H1 (cell line): ENCODE measurements at regions not wholly inside any gene's neighbourhood (a gene's known extent, or its start where the extent isn't known, plus 50 kb on each side); places are given as distances from the start of the nearest gene placed in this dataset.

Experiments
- CTCF ChIA-PET: fragments of 300-600 bp; sonication (Branson Sonifier 250); formaldehyde crosslinking; loops from one replicate; lab custom pipeline; 2021; ENCODE audit not compliant: partially characterized antibody; lab: Charles Lee
- POLR2A ChIA-PET: fragments of 300-600 bp; sonication (Branson Sonifier 250); formaldehyde crosslinking; loops from one replicate; lab custom pipeline; 2021; ENCODE audit warnings: inconsistent platforms; ENCODE audit not compliant: partially characterized antibody; lab: Charles Lee
- DNase-seq, 2 experiments: peaks; one replicate each; pipeline versions ENCODE4 v3.0.0 to v3.0.0-alpha.2; 2010 to 2022; ENCODE audit warnings: low spot score in 2 of 2, low read depth in 1 of 2, mixed read lengths in 1 of 2
- FAIRE-seq: peaks from 2 replicates; lab custom pipeline; 2011; peaks lifted over from hg19 to GRCh38; lab: Jason Lieb, UNC
- H2AFZ ChIP-seq: 2 replicates; pipeline ENCODE4 v1.8.1; 2012; ENCODE audit warnings: low read length, inconsistent platforms
- H2AK5ac ChIP-seq: 2 replicates; pipeline ENCODE4 v1.6.1; 2013; ENCODE audit warnings: low read depth, low read length
- H2BK120ac ChIP-seq: replicated peaks from 2 replicates; pipeline ENCODE3; 2013; ENCODE audit warnings: low read depth, low read length, inconsistent platforms
- H2BK12ac ChIP-seq: 2 replicates; pipeline ENCODE4 v1.6.1; 2013; ENCODE audit warnings: low read depth, low read length
- H2BK15ac ChIP-seq: 2 replicates; pipeline ENCODE4 v1.6.1; 2013; ENCODE audit warnings: low read length
- H2BK20ac ChIP-seq: 2 replicates; pipeline ENCODE4 v1.6.1; 2013; ENCODE audit warnings: low read length
- H2BK5ac ChIP-seq: 2 replicates; pipeline ENCODE4 v1.6.1; 2013; ENCODE audit warnings: low read depth, low read length
- H3K14ac ChIP-seq: 2 replicates; pipeline ENCODE4 v1.6.1; 2013; ENCODE audit warnings: inconsistent platforms; ENCODE audit not compliant: insufficient read length
- H3K18ac ChIP-seq: 2 replicates; pipeline ENCODE4 v1.6.1; 2013; ENCODE audit warnings: low read length; ENCODE audit errors: extremely low read depth
- H3K23ac ChIP-seq: 2 replicates; pipeline ENCODE4 v1.6.1; 2013; ENCODE audit warnings: inconsistent platforms; ENCODE audit not compliant: insufficient read length
- H3K23me2 ChIP-seq: 2 replicates; pipeline ENCODE4 v1.6.1; 2013; ENCODE audit warnings: low read depth, low read length
- H3K27ac ChIP-seq: 2 replicates; pipeline ENCODE4 v1.6.1; 2011; ENCODE audit warnings: low read depth, low read length, inconsistent platforms
- H3K27me3 ChIP-seq, 4 experiments: replicated peaks in 1 of 4; 1 replicate in 1 of 4; 2 replicates in 3 of 4; pipeline versions ENCODE4 v1.6.1 to v1.8.1; 2011 to 2013; ENCODE audit warnings: low read length in 3 of 4, mild to moderate bottlenecking in 3 of 4, inconsistent platforms in 2 of 4, mixed read lengths in 2 of 4, moderate library complexity in 1 of 4; ENCODE audit not compliant: control insufficient read depth in 3 of 4, insufficient read depth in 3 of 4; ENCODE audit errors: extremely low read depth in 1 of 4
- H3K36me3 ChIP-seq, 4 experiments: 2 replicates each; pipeline versions ENCODE4 v1.6.1 to v1.8.1; 2011 to 2013; ENCODE audit warnings: mild to moderate bottlenecking in 4 of 4, low read length in 3 of 4, moderate library complexity in 2 of 4, control low read depth in 1 of 4, inconsistent platforms in 1 of 4; ENCODE audit not compliant: insufficient read depth in 4 of 4, control insufficient read depth in 2 of 4
- H3K4ac ChIP-seq: replicated peaks from 2 replicates; pipeline ENCODE3; 2013; ENCODE audit warnings: low read length, low read depth, mixed read lengths, inconsistent platforms; ENCODE audit not compliant: insufficient read length
- H3K4me1 ChIP-seq, 4 experiments: replicated peaks in 1 of 4; 1 replicate in 1 of 4; 2 replicates in 3 of 4; pipeline versions ENCODE4 v1.6.1 to v1.8.1; 2011 to 2013; ENCODE audit warnings: low read length in 3 of 4, inconsistent platforms in 2 of 4, mixed read lengths in 1 of 4; ENCODE audit not compliant: insufficient read depth in 4 of 4, control insufficient read depth in 3 of 4
- H3K4me2 ChIP-seq, 2 experiments: 2 replicates each; pipeline versions ENCODE4 v1.6.1 to v1.8.1; 2011 to 2013; ENCODE audit warnings: low read depth in 2 of 2, low read length in 2 of 2, control low read depth in 1 of 2, inconsistent platforms in 1 of 2, mild to moderate bottlenecking in 1 of 2; ENCODE audit not compliant: insufficient read depth in 1 of 2
- H3K4me3 ChIP-seq, 4 experiments: fragments of 200-600, 300-600 bp in 1 of 4; sonication (generic), shearing (Covaris generic), sonication (Bioruptor Twin) in 1 of 4; 2 replicates each; pipeline versions ENCODE4 v1.5.1 to v1.8.1; 2011 to 2016; ENCODE audit warnings: low read length in 4 of 4, low read depth in 3 of 4, control low read depth in 2 of 4, inconsistent platforms in 2 of 4, mild to moderate bottlenecking in 2 of 4, mixed read lengths in 1 of 4, moderate library complexity in 1 of 4; ENCODE audit not compliant: insufficient read depth in 2 of 4; ENCODE audit errors: extremely low read depth in 1 of 4
- H3K56ac ChIP-seq: replicated peaks from 2 replicates; pipeline ENCODE3; 2013; ENCODE audit warnings: low read depth, mild to moderate bottlenecking, mixed read lengths, low read length, inconsistent platforms; ENCODE audit not compliant: insufficient read length
- H3K79me1 ChIP-seq: 2 replicates; pipeline ENCODE4 v1.6.1; 2013; ENCODE audit warnings: low read depth, low read length, control low read depth
- H3K79me2 ChIP-seq, 2 experiments: 2 replicates each; pipeline versions ENCODE4 v1.6.1 to v1.8.1; 2012 to 2013; ENCODE audit warnings: low read length in 2 of 2, mild to moderate bottlenecking in 2 of 2, inconsistent platforms in 1 of 2; ENCODE audit not compliant: insufficient read depth in 2 of 2, control insufficient read depth in 1 of 2
- H3K9ac ChIP-seq, 4 experiments: replicated peaks in 1 of 4; 1 replicate in 1 of 4; 2 replicates in 3 of 4; pipeline versions ENCODE4 v1.6.1 to v1.8.1; 2011 to 2013; ENCODE audit warnings: low read depth in 3 of 4, low read length in 3 of 4, control low read depth in 2 of 4, mild to moderate bottlenecking in 2 of 4, moderate library complexity in 2 of 4, inconsistent platforms in 1 of 4; ENCODE audit errors: extremely low read depth in 1 of 4
- H3K9me3 ChIP-seq, 2 experiments: 2 replicates each; pipeline versions ENCODE4 v1.6.1 to v1.8.1; 2012 to 2013; ENCODE audit warnings: mild to moderate bottlenecking in 2 of 2, moderate library complexity in 2 of 2, control low read depth in 1 of 2, inconsistent platforms in 1 of 2, low read depth in 1 of 2, low read length in 1 of 2, mixed read lengths in 1 of 2; ENCODE audit not compliant: insufficient read depth in 2 of 2
- H4K20me1 ChIP-seq, 2 experiments: replicated peaks in 1 of 2; 2 replicates each; pipeline versions ENCODE3 to v1.8.1; 2011 to 2013; ENCODE audit warnings: inconsistent platforms in 2 of 2, low read length in 2 of 2, mild to moderate bottlenecking in 1 of 2; ENCODE audit not compliant: insufficient read depth in 2 of 2, control insufficient read depth in 1 of 2
- H4K5ac ChIP-seq: 2 replicates; pipeline ENCODE4 v1.6.1; 2013; ENCODE audit warnings: low read length, low read depth, mixed read lengths, inconsistent platforms; ENCODE audit not compliant: insufficient read length
- H4K8ac ChIP-seq: 2 replicates; pipeline ENCODE4 v1.8.0; 2013; ENCODE audit warnings: mild to moderate bottlenecking, moderate library complexity, low read length, inconsistent platforms; ENCODE audit not compliant: insufficient read depth; ENCODE audit errors: extremely low read depth
- H4K91ac ChIP-seq: replicated peaks from 2 replicates; pipeline ENCODE3; 2013; ENCODE audit warnings: low read length, mixed read lengths, inconsistent platforms; ENCODE audit not compliant: insufficient read length
- ASH2L ChIP-seq: fragments of 200-600, 300-600 bp; sonication (generic); IDR thresholded peaks from one replicate; pipeline ENCODE4 v1.7.1; 2017; ENCODE audit warnings: low read length
- BACH1 ChIP-seq: IDR thresholded peaks from 2 replicates; pipeline ENCODE4 v1.6.1; 2012; ENCODE audit warnings: low read length, improper control_type of control experiment
- BCL11A ChIP-seq, 2 experiments: IDR thresholded peaks; one replicate each; pipeline ENCODE4 v1.6.1; 2011; ENCODE audit warnings: low read depth in 2 of 2, low read length in 2 of 2, mild to moderate bottlenecking in 2 of 2
- CBX5 ChIP-seq: fragments of 300-800, 300-1000 bp; sonication (generic); IDR thresholded peaks from 2 replicates; pipeline ENCODE4 v1.7.1; 2016; ENCODE audit warnings: antibody characterized with exemption, low read length, low read depth
- EGR1 ChIP-seq: IDR thresholded peaks from 2 replicates; pipeline ENCODE4 v1.6.1; 2011; ENCODE audit warnings: low read depth, low read length, borderline replicate concordance
- GABPA ChIP-seq: IDR thresholded peaks from 2 replicates; pipeline ENCODE4 v1.6.1; 2011; ENCODE audit warnings: mild to moderate bottlenecking, low read length, moderate library complexity, borderline replicate concordance; ENCODE audit not compliant: insufficient read depth
- GTF2F1 ChIP-seq: IDR thresholded peaks from 2 replicates; pipeline ENCODE4 v1.6.1; 2012; ENCODE audit warnings: low read depth, low read length, improper control_type of control experiment, borderline replicate concordance
- RXRA ChIP-seq: IDR thresholded peaks from 2 replicates; pipeline ENCODE4 v1.6.1; 2011; ENCODE audit warnings: low read depth, mild to moderate bottlenecking, low read length, moderate library complexity; ENCODE audit not compliant: insufficient read depth
- SIRT6 ChIP-seq: IDR thresholded peaks from one replicate; pipeline ENCODE4 v1.7.1; 2012; ENCODE audit warnings: low read length, inconsistent platforms
- SP2 ChIP-seq: IDR thresholded peaks from 2 replicates; pipeline ENCODE4 v1.6.1; 2012; ENCODE audit warnings: mild to moderate bottlenecking, low read length, inconsistent platforms
- SUZ12 ChIP-seq: fragments of 200-600 bp; sonication (generic); IDR thresholded peaks from 2 replicates; pipeline ENCODE4 v1.6.1; 2012; ENCODE audit warnings: mild to moderate bottlenecking, inconsistent platforms, low read length, moderate library complexity, mixed read lengths
- TCF12 ChIP-seq: IDR thresholded peaks from 2 replicates; pipeline ENCODE4 v1.6.1; 2011; ENCODE audit warnings: low read depth, mild to moderate bottlenecking, low read length
- WGBS, 2 experiments: shearing (Covaris generic) in 1 of 2; methylation state at CpG; one replicate each; pipeline versions ENCODE4 v1.1.6 to v1.1.7; 2013 to 2015; ENCODE audit warnings: low lambda C conversion rate in 2 of 2, mixed read lengths in 2 of 2, inconsistent platforms in 1 of 2, low coverage in 1 of 2, missing lambda C conversion rate in 1 of 2; ENCODE audit not compliant: insufficient replicate concordance in 2 of 2, insufficient coverage in 1 of 2, insufficient read length in 1 of 2; ENCODE audit errors: extremely low coverage in 1 of 2, missing lambda C conversion rate in 1 of 2; 5-methylcytosine and 5-hydroxymethylcytosine counted together

GRCh38 chr6:165167311-165167710, 142.1 kb downstream of the C6orf118 start:
- no peak for FAIRE-seq
- H2AK5ac ChIP-seq = no peak overlapping the region
- no peak overlapping the region for H3K4ac ChIP-seq
- no peaks in the 10 kb centered on the region for H3K27me3 ChIP-seq
- H2BK5ac ChIP-seq = no peak overlapping the region
- H2BK20ac ChIP-seq = no peak overlapping the region
- 86% methylated on average over 2 of the region's 2 CpGs; no CpG with 5 or more reads in 1 of the 2 experiments for WGBS, 2 experiments
- H3K4me2 ChIP-seq = no peak overlapping the region
- CTCF ChIA-PET = no interaction called here
- H3K56ac ChIP-seq = no peak overlapping the region
- no peaks in the 10 kb centered on the region for H3K79me2 ChIP-seq
- no peaks in the 10 kb centered on the region for H3K79me1 ChIP-seq
- H3K23me2 ChIP-seq = no peaks in the 10 kb centered on the region
- H3K9ac ChIP-seq = no peak overlapping the region
- H2BK12ac ChIP-seq = no peak overlapping the region
- no peak overlapping the region for H3K18ac ChIP-seq
- no peak overlapping the region for H4K91ac ChIP-seq
- no peak overlapping the region for H2BK120ac ChIP-seq
- peaks cover 18% of the 10 kb centered on the region in 2 experiments for H3K9me3 ChIP-seq
- no peaks in the 10 kb centered on the region for H4K20me1 ChIP-seq
- no peak overlapping the region for H2AFZ ChIP-seq
- no peaks in the 10 kb centered on the region for H3K4me1 ChIP-seq
- H4K8ac ChIP-seq = no peak overlapping the region
- no peak overlapping the region for H4K5ac ChIP-seq
- no peaks in the 10 kb centered on the region; a peak in 1 of 8 replicates for H3K36me3 ChIP-seq
- TF ChIP-seq RXRA (no peak), BCL11A (IDR thresholded peaks at IDR 0.05; ENCODE audit: low read depth in 2 of 2, low read length in 2 of 2) (no peak), GTF2F1 (no peak), ASH2L (no peak), EGR1 (no peak), SIRT6 (no peak), SUZ12 (no peak), CBX5 (no peak), SP2 (no peak), GABPA (no peak), TCF12 (no peak), BACH1 (no peak)
- H3K23ac ChIP-seq = no peak overlapping the region
- no peak overlapping the region for H2BK15ac ChIP-seq
- POLR2A ChIA-PET = no interaction called here
- no peak overlapping the region for H3K14ac ChIP-seq
- no peak for DNase-seq
- H3K4me3 ChIP-seq = no peak overlapping the region
- no peak overlapping the region for H3K27ac ChIP-seq
